ENCODE measurements at regions not wholly inside any gene's neighbourhood (a gene's known extent, or its start where the extent isn't known, plus 50 kb on each side); places are given as distances from the start of the nearest gene placed in this dataset.

DNA sequence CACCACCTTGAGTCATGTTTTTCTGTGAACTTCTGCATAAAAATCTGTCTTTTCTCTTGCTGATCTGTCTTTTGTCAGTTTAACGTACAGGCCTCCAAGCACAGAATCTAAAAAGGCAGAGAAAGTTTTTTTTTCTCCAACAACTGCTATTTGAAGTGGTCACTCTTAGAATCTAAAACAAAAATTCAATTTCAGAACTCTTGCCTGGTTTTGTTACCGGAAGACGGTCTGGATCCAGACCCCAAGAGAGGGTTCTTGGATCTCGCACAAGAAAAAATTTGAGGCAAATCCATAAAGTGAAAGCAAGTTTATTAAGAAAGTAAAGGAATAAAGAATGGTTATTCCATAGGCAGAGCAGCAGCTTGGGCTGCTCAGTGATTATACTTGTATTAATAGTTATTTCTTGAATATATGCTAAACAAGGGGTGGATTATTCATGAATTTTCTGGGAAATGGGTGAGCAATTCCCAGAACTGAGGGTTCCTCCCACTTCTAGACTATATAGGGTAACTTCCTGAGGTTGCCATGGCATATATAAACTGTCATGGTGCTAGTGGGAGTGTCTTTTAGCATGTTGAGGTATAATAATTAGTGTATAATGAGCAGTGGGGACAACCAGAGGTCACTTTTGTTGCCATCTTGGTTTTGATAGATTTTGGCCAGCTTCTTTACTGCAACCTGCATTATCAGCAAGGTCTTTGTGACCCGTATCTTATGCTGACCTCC, 150.0 kb upstream of the PLEKHA5 start:
- no peak for FAIRE-seq

DNA sequence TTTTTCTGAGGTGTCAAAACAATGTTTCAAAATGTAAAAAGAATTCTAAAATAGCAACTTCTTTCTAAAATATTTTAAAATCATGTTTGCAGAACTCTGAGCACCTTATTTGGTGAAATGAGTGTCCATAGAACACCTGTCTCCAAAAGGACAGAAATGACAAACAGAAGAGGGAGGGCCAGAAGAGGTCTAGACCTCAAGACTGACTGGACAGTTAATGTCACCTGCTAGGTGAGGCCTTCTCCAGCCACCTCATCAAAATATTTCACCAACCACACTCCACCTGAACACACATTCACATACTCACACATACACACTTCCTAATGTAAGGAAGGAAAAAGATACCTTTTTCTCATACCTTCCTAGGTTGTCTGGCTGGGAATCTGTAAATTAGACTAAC, 147.8 kb upstream of the PLEKHA5 start:
- FAIRE-seq = no peak

DNA sequence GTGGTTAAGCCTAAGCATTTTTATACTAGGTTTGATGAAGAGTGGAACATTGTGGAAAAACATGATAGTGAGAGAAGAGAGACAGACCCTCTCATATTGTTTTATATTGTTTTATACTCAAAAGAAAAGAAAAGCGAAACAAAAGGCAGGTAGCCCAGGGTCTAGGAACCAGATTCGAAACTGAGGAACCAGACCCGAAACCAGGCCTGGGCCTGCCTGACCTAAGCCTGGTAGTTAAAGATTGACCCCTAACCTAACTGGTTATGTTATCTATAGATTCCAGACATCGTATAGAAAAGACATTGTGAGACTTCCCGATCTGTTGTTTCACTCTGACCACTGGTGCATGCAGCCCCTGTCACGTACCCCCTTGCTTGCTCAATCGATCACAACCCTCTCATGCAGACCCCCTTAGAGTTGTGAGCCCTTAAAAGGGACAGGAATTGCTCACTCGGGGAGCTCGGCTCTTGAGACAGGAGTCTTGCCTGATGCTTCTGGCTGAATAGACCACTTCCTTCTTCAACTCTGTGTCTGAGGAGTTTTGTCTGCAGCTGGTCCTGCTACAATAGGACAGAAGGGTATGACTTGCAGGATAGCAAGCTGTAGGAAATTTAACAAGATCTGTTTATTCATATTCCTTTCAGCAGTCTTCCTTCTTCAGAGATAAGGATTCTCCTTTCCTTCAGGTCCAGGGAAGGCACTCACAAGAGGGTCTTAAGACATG, 147.1 kb upstream of the PLEKHA5 start:
- FAIRE-seq = no peak

DNA sequence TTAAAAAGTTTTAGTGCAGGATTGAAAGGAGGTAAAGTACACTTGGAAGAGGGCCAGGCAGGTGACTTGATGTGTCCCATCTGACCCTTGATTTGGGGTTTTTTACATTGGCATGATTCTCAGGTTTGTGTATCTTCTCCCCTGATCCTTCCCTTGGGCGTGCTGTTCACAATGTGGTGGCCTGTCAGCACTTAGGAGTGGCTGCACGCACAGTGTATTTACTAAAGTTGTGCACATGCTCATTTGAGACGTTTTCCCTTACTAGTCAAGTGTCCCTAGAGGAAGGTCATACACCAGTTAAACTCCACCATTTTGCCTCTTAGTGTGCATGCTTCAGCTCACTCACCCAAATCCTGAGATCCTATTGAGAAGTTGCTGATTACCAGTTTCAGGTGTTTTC, 145.7 kb upstream of the PLEKHA5 start:
- FAIRE-seq = no peak

DNA sequence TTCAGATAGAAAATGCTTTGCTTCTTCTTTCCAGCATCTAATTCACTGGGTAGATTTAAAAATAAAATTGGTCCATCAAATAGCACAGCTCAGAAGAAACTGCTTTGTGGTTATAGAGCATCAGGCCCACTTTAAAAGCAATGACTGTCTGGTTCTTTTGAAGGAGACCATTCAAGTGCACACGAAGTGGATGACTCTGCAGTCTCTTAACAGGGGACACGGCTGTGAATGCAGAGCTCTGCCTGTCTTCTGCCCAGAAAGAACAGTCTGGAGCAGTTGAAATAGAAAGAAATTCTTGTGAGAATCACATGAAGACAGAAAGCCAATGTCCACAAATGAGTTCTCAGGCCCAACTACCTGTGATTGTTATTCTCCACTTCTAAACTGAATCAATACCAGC, 138.7 kb upstream of the PLEKHA5 start:
- FAIRE-seq = no peak

DNA sequence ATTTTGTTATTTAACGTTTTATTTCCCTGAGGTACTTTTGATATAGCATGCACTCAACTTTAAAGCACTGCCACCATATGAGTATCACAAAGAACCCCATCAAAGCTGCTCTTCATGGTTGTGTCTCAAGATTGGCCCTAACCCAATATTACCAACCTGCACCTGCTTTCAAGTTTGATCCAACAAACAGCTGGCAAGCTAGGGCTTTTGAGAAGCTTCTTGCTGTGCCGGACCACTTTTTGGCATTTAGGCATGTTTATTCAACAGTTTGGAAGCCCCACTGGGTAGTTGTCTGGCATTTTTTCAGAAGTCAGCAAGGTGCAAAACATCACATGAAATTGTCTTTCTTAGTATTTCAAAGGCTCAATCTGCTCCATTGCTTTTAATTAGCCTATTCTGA, 137.2 kb upstream of the PLEKHA5 start:
- no peak for FAIRE-seq

DNA sequence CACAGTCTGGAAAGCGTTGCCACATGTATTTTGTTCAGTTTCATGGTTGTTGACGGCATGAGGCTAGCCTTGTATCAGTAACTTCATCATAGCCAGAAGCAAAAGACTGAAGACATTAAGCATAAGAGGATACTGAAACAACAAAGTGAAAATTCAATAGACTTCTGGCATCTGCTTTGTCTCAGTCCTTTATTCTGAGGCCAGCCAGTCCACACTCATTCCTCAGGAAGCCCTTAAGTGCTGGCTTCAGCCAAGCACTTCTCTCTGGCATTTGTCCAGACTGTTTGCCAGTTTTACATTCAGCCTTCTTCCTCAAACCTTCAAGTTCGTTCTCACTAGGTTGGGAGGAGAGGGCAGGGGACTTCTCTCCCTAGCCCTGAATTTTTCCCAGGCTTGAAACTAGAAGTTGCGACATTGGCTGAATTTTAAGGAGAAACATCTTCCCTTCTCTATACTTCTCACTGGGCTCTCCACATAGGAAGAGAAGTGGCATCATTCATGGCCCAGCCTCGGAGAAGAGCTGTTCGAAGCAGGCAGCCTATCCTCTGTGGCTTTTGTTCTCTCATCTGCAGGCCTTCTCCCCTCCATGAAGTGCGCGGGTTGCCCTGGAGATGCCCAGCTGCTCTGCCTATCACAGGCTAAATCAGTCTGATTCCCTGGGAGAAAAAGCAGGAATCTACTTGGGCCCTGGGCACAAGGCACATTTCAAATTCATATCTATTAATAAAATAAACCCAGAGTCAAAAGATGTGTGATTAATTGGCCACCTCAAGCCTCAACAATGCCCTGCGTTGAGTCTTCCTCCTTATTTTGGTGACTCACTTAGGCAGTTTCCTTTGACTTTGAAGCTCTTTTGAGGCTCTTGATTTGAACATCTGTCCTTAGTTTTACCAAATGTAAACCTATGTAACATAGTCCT, 130.9 kb upstream of the PLEKHA5 start:
- no peak for FAIRE-seq

DNA sequence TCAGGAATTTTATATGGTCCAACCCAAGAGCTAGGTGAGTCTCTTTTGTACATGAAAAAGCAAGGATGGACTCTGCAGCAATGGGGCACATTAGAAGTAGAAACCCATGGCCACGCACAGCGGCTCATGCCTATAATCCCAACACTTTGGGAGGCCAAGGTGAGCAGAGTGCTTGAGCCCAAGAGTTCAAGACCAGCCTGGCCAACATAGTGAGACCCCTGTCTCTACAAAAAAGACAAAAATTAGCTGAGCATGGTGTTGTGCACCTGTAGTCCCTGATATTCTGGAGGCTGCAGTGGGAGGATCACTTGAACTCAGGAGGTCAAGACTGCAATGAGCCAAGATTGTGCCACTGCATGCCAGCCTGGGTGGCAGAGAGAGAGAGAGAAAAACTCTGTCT, 128.7 kb upstream of the PLEKHA5 start:
- no peak for FAIRE-seq

DNA sequence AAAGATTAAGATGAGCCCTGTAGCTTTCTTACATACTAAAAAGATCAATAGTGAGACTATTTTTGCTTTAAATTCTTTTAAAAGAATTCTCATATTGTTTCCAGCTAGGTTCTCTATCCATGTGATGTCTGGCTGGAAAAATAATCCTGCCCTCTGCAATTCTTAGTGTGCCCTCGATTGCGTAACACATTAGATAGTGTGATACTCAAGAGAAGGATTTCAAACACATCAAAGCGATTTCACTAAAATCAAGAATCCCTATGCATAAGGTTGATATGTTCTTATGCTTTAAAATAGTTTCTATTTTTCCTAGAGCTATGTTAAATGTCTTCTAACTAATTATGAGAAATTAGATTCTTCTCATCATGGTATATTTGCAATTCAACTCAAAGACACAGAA, 127.3 kb upstream of the PLEKHA5 start:
- FAIRE-seq = no peak

DNA sequence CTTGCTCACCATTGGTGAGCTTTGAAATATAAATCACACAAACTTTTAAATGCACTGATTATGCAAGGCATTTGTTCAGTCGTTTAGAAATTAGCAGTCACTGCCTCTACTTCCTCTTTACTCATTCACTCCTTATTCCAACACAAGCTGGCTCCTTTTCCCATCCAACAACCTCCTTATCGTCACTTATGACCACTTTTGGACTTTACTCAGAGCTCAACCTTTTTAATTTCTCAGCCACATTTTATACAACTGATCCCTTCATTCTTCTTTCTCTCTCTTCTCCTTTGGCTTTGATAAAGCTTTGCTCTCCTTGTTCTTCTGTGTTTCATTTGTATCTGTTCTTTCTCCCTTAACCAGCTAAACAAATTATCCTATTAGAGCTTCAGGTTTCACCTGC, 126.4 kb upstream of the PLEKHA5 start:
- FAIRE-seq = no peak

DNA sequence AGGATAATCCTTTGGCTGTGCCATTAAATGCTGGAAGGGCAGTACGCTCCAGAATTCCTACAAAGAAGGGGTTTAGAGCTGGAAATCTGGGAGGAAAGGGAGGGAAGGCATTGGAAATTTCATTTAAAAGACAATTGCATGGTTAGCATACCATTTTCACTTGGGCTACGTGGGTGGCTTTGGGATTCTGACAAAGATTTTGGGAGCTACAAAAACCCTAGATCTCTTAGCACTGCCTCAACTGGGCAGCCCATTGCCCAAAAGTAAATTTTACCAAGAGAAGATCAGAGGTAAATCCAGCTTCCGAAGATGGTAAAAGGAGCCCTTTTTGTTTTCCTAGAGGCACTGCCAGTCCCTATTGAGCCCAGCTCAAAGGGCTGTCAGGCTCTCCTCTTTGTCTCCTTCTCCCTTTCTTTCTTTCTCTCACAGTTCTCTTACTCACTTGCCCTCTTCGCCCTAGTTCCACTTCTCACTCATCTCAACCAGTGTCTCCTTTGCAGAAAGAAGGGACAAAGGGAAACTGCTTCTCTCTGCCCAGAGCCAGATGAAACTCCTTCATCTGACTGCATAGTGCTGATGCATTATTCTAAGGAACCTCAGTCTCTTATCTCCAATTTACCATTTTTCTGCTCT, 125.4 kb upstream of the PLEKHA5 start:
- no peak for FAIRE-seq

DNA sequence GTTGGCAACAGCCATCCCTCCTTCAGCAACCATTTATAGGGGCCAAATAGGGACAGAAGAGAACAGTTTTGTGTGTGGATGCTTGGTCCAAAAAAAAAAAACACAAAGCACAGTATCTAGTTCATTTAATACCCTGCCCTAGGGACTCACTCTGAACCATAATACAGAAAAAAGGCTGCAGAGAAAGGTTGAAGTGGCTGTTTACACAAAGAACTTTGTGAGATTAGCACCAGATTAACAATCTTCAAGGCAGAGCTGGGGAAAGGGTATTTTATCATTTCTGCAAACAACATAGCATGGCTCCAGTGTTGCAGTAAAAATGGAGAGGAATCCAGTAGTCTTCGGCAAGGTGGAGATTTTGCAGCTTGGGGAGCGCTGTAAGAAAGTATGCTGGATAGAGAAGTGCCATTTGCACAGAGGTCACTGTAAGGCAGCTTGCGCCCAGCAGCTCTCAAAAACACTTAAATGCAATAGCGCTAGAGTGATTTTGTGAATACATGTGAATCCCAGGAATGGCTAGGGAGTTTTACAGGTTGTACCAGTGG, 124.2 kb upstream of the PLEKHA5 start:
- FAIRE-seq = no peak

DNA sequence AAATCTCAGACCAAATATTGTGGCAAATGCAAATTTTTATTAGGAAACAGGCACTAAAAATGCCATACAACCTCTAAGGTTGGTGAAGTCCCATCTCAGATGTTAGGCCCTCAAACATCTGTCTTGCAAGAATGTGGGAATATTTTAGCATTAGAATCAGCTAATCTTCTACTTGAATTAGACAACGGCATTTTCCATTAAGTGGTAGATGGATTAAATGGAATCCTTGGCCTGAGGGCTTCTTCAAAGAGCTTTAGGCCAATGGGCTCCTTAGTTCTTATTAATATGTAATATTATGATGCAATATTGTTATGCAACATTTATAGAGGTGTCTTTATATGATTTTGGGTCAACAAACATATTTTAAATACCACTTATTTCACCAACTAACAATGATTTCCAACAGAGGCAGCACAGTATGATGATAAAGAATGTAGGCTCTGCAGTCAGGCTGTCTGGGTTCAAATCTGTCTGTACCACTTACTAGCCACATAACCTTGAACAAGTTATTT, 122.9 kb upstream of the PLEKHA5 start:
- FAIRE-seq = no peak

DNA sequence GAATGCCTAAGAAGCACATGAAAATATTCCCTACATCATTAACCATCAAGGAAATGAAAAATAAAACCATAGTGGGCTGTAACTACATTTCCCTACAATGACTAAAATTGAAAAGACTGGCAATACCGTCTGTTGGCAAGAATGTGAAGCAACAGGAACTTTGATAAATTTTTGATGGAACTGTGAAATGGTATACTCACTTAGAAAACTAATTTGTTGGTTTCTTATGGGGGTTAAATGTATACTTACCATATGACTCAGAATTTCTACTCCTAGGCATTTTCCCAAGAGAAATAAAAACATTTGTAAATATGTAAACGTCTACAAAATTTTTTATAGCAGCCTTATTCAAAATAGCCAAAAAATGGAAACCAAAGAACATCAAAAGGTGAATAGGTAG, 121.4 kb upstream of the PLEKHA5 start:
- no peak for FAIRE-seq

DNA sequence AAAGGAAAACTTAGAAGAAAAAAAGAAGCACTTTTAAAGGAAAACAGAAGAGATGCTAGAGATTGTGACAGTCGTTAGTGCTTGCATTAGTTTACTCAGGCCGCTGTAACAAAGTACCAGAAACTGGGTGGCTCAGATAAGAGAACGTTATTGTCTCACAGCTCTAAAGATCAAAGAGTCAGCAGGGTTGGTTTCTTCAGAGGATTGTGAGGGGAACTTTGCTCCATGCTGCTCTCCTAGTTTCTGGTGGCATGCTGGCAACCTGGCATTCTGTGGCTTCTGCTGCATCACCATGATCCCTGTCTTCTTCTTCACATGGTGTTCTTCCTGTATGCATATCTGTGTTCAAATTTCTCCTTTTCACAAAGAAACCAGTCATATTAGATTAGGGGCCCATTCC, 119.4 kb upstream of the PLEKHA5 start:
- FAIRE-seq = no peak

DNA sequence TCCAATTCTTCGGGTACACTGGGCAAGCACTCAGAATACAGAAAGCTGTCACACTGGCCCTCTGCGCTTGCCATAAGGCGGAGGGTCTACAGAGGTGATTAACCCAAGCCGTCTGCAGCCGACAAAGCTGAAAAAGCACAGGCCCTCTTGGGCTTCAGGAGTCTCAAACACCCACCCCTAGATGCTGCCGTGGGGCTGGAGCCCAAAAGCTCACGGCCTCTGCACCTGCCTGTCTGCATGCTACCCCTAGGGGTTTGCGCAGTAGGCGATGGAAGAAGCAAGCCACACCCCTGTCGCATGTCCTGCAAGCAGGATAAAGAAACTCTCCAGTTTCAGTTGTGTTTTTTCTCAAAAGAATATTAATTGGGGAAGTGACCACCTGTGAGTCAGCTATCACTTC, 118.8 kb upstream of the PLEKHA5 start:
- FAIRE-seq = no peak

DNA sequence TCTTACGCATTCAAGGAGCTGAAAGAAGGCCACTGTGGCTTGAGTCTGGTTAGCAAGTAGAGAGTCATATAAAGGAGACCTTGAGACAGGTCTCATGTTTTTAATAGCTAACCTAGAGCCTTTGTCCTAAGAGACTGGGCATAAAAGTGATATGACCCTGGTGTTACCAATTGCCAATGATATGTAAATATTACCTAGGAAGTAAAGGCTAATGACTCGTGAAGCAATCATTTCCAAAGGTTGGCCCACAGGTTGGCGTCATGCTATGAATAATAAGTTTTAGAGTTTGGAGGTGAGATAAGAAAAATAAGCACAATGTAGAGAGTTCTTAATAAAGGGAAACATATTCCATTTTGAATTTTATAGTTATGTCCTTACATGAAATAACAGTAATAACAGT, 116.6 kb upstream of the PLEKHA5 start:
- FAIRE-seq = no peak

DNA sequence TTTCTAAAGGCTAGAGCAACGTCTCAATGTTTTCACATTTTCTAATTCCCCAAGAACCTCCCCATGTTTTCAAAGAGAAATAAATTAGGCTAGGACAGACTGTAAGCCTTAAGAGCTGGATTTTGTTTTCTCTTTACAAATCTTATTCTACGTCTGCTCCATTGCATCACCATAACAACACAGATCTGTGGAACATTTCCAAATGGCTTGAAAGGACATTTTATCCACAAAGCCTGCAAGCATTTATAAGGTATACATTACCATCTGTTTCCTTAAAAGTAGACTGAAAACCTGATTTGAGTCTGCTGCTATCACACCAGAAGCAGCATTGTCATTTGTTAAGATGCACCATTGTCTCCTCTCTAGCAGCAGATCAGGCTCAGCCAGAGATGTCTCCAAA, 115.3 kb upstream of the PLEKHA5 start:
- no peak for FAIRE-seq

DNA sequence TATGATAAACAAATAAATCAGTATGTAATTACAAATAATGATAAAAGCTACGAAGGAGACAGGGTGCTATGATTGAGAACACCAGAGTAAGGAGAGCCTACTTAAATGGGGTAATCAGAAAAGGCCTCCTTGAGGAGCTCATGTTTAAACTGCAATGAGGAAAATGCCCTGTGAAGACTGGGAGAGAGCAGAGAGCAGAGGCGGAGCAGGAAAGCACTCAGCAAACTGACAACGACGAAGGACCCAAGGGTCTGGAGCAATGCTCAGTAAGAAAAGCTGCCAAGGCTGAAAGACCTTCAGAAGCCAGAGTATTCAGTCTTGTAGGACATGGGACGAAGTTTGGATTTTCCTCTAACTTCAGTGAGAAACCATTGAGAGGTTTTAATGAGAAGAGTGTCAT, 114.2 kb upstream of the PLEKHA5 start:
- FAIRE-seq = no peak

DNA sequence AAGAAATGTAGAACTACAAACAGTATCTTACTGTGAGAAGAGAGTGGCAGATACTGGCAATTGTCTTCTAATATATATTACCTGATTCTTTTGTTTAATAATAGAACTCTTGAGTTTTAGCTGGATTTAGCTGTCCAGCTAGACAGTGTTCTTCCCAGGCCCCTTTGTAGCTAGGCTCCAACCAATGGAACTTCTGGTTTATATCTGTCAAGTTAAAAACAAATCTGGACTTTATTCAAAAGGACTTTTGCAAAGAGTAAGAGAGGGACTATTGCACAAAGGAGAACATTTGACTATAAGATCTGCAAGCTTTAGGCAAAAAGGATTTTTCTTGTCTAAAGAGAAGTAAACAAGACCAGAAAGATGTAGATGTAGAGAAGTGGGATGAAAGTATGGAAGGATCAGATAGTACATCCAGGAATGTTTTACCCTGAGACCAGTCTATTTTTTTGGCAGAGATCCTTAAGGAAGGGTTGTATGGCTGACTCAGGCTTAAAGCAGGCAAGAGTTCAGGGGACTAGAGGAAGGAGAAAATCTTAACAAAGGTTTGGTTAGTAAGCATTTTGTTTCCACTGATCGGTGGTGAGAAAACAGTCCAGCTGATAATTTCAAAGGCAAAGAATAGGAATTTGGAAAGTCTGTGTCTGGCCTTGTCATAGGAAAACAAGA, 111.1 kb upstream of the PLEKHA5 start:
- FAIRE-seq = no peak

DNA sequence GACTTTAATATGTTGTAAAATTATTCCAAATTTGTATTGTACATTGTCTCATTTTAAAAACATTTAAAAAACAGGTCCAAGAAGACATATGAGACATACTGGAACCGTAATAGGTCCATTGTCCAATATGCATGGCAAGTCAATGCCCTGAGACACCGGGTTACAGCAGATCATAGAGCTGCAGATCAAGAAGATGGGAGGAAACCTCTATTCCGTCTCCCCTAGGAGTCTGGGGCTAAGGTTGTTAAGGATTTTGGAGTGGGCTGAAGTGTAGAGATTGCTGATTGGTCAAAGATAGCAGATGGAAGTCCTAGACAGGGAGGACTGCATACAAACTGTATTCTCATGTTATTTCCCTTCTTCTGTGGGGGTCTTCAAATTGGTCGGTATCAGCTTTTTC, 108.3 kb upstream of the PLEKHA5 start:
- no peak for FAIRE-seq

DNA sequence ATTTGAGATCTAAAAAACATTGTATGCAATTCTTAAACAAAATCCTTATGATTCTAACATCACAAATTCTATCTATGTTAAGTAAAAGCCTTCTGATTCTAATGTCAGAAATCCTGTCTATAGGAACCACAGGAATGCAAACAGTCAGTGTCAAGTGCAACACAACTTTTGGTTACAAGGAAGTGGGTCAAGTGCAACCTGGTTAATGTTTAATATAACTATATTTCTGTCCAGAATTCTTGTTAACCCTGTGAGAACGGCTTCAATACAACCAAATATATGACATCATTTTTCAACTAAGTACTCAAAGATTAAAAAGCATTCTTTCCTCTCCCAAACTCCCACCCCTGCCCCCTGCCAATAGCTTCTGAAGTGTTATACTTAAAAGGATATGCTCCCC, 107.9 kb upstream of the PLEKHA5 start:
- no peak for FAIRE-seq
